IPS-NIHi11 (cell line): ENCODE measurements at regions not wholly inside any gene's neighbourhood (a gene's known extent, or its start where the extent isn't known, plus 50 kb on each side); places are given as distances from the start of the nearest gene placed in this dataset.

ENCODE experiments used
- DNase-seq: peaks from one replicate; pipeline ENCODE4 v3.0.0; 2012; ENCODE audit warnings: mixed read lengths, low spot score

DNA sequence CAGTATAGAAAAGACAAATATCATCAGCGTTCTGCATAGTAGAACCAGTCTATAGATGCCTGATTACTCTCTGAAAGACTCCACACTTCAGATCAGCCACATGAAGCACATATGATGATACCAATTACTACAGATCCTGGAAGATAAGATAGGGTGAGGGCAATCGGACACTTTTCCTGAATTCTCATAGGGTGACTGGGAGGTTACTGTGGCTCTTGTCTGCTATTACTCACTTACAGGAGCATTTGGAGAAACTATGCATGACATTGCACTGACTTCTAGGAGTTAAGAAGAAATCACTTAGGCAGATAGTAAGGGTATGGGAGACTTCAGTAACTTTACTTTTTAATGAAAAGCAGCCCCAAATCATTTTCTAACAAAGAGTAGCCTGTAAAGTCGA, 1140.9 kb downstream of the XPNPEP1 start:
- DNase-seq = no peak

DNA sequence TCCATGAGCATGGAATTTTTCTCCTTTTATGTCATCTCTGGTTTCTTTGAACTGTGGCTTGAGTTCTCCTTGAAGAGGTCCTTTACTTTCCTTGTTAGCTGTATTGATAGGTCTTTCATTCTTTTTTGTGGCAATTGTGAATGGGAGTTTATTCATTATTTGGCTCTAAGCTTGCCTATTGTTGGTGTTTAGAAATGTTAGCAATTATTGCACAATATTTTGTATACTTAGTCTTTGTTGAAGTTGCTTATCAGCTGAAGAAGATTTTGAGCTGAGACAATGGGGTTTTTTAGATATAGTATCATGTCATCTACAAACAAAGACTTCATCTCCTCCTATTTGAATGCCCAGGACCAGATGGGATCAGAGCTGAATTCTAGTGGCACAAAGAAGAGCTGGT, 1143.8 kb downstream of the XPNPEP1 start:
- no peak for DNase-seq

DNA sequence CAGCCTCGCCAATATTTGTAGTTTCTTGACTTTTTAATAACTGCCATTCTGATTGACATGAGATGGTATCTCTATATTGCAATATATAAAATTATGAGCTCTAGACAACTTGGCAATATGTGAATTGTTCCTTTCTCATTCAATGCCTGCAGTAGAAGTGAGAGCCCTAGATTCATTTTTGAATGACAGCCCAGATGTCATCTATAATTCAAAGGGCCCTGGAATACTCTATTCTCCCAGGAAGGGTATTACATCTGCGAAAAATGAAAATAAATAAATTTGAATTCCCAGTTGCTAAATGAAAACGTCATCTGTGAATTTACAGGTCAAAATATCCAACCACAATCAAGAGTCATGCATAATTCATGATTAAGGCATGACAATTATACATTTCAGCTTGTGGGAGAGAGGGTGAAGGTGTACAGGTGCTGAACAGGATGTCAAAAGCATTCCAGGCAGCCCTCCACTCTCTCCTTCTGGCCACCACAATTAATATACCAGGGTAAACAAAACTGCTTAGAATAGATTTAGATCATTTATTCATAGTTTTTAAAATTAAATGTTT, 1147.3 kb downstream of the XPNPEP1 start:
- DNase-seq = no peak

DNA sequence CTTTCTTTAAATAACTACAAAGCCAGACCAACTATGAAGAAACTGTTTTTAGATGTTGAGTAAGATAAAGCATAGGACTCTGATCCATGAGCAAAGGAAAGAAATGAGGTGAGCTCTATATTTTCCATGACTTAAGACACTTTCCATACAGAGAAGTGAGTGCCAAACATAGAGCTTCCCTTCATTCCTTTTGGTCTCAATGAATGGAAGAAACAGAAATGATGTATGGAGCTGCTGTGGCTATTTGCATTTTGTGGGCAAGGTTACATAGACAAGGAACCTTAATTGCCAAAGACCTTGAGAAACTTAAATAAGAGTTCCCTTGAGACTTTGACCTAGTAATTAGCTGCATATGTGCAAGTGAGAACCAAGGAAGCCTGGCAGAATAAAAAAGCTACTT, 1152.2 kb downstream of the XPNPEP1 start:
- DNase-seq = no peak

DNA sequence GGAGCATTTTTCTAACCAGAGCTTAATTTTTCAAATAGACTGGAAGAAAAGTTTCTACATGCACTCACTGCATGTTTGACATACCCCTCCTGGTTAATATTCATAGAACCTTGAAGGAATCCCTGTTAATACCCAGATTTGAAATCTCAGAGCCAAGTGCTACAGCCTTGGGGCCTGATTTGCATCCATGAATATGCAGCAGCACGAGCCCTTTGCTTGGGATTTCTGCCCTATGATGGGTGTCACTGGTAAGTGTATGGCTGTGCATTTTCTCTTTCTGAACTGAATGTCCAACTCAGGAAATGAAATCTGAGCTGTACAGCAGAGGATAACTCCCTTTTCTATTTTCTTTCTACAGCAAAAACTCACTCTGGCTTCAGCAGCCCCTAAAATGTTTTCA, 1157.5 kb downstream of the XPNPEP1 start:
- no peak for DNase-seq

DNA sequence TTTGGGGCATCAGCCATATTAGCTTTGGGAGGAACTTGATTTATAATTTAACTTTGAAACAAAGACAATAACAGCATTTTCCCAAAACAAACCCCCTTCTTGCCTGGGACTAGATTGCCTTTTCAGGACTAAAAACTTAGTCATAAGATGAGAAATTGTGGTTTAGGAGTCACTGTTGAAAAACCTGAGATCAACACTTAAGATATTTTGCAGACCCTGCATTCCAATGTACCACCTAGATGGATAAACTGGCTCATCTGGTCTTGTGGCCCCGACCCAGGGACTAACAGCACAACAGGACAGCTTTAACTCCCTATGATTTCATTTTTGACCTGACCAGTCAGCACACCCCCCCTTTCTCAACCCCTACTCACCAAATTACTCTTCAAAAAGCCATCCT, 1165.4 kb downstream of the XPNPEP1 start:
- DNase-seq = no peak

DNA sequence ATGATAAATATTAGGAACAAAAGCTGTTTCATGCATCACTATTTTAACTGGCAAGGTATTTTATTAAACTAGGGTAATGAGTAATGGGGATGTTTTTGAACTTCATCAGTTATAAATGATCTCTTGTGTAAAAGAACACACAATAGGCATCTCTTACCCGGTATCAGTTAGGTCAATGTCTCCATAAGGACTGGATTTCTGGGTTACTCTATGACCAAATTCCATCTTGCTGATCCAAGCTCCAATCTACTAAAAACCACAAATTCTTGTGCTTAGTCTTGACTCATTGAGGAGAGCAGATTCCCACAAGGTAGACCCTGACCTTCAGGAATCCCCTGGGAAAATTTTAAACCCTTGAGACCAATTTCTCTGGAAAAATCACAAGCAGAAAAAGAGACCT, 1167.7 kb downstream of the XPNPEP1 start:
- DNase-seq = no peak

DNA sequence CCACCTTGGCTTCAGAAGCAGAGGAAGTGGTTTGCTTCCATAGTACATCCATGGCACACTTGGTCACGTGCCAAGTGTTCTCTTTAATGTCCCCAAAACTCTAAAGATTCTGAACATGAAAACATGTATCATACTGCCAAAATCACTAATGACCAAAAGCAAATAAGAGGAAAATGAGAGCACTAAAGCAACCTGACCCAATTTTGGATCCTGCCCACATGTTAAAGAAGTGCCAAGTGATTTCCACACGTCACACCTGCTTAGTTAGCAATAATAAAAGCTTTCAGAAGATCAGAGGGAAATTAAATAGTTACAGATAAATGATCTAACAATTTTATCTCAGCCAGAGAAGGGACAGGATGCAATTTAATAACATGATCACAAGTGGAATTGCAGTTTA, 1170.0 kb downstream of the XPNPEP1 start:
- no peak for DNase-seq

DNA sequence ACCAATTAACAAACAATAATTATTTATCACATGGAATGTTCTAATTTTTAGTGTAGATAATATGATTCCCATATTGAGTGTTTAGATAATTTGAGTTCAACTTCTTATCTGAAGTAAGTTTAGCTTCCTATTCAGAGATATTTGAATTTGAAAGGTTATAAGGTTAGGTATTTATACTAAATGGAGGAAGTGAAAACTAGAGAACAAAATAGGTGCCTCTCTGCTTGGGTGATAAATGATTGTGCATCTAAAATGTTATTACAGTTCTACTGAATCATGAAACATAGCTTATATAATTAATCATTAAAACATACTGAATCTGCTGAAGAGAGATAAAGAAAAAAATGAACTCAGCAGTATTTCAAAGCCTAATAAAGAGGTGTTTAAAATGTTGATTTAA, 1174.3 kb downstream of the XPNPEP1 start:
- DNase-seq = no peak

DNA sequence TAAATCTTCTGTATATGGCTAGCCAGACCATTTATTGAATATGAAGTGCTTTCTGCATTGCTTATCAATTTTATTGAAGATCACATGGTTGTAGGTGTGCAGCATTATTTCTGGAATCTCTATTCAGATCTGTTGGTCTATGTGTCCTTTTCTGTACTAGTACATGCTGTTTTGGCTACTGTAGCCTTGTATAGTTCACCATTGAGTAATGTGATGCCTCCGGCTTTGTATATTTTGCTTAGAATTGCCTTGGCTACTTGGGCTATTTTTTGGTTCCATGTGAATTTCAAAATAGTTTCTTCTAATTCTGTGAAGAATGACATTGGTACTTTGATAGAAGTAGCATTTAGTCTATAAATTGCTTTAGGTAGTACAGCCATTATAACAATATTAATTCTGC, 1187.2 kb downstream of the XPNPEP1 start:
- no peak for DNase-seq

DNA sequence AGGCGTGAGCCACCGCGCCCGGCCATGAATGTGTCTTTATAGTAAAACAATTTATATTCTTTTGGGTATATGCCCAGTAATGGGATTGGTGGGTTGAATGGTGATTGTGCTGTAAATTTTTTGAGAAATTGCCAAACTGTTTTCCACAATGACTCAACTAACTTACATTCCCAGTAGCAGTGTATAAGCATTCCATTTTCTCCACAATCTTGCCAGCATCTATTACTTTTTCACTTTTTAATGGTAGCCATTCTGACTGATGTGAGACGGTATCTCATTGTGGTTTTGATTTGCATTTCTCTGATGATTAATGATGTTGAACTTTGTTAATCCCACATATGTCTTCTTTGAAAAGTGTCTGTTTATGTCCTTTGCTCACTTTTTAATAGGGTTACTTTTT, 1187.9 kb downstream of the XPNPEP1 start:
- no peak for DNase-seq

DNA sequence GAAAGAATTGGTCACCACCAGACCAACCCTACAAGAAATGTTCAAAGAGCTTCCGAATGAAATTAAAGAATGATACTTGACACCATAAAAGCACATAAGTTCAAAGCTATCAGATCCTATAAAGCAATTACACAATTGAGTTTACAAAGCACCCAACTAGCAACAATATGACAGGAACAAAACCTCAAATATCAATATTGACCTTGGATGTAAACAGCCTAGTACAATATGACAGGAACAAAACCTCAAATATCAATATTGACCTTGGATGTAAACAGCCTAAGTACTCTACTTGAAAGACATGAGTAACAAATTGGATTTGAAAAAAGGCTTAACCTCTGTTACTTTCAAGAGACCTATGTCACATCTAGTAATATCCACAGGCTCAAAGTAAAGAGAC, 1201.4 kb downstream of the XPNPEP1 start:
- DNase-seq = no peak

DNA sequence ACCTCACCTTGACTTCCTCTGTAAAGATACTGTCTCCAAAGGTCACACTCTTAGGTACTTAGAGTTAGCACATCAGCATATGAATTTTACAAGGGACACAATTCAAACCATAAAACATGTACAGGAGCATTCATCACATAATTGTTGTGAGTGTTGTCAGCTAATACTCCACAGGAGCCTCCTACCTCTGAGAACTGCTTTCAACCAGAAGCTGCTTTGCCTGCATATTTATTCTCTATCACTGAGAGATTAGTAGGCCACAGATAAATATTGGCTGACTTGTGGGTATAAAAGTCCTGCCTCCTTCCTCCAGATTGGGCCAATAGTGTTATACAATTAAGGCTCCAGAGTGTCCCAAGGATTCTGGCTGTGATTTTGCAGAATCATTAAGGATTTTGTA, 1207.0 kb downstream of the XPNPEP1 start:
- DNase-seq = no peak

DNA sequence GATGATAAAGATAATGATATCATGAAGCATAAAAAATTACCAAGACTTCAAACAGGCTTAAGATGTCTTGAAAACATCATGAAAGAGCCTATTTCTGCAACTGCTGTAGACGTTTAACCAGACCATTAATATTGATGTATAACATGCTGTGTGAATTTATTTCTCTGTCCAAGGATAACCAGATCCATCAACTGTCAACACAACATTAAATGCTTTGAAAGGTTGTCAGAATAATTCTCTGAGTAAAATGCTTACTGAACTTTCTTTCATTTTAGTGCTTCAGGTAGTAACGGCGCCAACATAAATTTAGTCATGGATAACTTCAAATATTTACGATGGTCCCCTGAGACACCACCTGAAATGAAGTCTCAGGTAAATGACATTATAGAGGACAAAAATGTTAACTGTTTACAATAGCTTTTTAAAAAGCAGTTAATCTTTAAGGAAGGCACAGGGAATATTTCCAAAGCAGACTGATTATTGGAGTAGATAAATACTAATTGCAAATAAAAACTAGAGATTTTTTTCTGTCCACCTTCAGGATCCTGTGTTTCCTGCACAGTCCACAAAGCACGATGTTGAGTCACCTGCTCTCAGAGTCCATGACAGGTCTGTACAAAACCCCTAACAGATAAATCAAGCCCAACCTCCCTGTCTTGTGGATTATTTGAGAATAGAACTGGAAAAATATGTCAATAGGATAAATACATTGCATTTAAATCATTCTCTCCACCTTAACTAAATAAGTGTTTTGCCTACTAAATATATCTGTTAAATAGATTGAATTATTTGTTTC, 1213.2 kb downstream of the XPNPEP1 start:
- DNase-seq = no peak

DNA sequence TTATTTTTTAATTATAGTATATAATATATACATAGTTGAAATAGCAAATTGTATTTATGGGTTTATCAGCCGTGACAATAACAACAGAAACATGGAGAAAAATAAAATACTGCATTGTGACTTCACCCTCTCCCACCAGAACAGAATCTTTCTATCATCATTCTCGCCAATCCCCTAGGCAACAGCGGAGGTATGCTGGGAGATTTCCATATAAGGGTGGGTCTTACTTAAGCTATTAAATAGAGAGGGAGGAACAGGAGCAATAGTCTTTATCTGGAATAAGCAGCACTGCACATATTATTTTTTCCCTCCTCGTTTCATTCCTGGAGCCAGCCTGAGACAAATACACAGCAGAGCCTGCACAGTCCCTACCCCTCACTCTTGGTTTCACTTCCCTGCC, 1214.9 kb downstream of the XPNPEP1 start:
- no peak for DNase-seq

DNA sequence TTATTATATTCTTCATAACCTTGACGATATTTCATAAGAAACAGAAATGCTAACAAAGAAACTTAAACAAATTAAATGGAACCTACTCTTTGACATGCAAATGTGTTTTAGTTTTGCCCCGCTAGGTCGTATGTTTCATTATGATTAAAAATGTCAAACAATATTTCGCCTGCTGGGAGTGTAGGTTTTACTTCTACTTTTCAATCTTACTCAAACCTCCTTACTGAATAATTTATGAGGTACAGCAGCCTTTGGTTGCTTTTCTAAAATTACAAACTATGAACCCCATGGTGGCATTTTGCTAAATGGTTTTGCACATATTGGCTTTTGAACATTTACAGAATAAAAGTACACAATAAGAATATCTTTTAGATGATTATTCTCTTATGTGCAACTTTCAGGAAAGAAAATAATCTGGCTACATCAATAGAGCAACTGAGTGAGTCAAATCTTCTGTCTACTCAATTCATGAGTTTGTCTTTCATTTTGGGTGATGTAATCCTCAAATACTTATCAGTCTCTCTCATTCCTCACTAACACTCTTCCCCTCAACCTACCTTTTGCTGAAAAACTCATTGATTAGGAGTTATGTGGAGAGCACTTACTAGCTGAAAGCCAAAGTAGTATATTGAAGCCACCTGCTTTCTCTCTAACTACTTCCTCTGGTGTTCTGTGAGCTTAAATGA, 1226.4 kb downstream of the XPNPEP1 start:
- DNase-seq = no peak

DNA sequence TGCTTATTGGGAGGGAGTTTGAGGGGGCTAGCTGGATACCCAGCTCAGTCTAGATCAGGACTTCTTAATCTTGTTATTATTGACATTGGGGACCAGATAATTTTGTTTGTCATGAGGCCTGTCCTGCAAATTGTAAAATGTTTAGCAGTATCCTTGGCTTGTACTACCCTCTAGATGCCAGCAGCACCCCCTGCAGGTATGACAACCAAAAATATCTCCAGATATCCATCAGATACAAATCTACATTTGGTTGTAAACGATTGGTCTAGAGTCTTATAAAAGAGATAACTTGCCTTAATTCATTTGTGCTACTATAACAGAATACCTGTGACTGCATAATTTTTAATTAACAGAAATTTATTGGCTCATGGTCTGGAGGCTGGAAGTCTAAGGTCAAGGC, 1232.2 kb downstream of the XPNPEP1 start:
- no peak for DNase-seq

DNA sequence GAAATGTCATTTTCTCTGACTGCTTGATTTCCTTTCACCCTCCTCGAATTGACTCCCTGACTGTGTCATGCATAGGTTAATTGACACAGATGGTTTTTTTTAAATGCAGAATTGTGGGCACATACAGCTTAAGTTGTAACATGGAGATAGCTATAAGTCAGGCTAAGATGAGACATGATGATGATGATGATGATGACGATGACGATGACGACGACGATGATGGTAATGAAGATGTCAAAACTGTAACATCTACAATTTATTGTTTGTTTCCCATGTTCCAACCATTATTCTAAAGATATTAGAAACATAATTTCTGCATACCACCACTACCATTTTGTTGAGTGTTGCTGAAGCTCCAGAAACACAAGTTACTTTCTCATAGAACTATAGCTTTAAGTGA, 1232.8 kb downstream of the XPNPEP1 start:
- no peak for DNase-seq

DNA sequence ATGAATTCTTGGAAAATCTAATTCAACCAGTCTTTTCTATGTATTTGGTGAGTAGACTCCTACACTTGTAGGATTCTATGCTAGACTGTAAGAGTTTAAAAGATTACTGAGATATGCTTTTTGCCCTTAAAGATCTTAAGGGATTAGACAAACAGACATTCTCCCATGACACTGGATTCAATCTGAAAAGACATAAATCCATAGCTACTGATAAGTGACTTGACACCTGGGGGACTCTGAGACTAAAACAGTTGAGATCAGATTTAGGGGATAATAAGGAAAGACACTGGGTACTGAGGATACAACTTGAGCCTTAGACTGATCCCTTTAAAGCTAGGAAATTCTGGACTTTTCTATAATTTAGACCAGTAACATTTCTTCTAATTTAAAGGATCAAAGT, 1233.4 kb downstream of the XPNPEP1 start:
- DNase-seq = no peak

DNA sequence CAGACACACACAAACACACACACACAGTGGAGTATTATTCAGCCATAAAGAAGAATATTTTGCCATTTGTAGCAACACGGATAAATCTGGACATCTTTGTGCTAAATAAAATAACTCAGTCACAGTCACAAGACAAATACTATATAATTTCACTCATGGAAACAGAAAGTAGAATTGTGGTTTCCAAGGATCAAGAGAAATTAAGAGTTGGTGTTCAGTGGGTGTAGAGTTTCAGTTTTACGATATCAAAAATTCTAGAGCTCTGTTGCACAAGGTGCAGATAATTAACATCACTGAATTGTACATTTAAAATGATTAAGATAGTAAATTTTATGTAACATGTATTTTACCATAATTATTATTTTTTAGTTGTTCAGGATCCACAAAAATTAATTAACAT, 1235.0 kb downstream of the XPNPEP1 start:
- no peak for DNase-seq

DNA sequence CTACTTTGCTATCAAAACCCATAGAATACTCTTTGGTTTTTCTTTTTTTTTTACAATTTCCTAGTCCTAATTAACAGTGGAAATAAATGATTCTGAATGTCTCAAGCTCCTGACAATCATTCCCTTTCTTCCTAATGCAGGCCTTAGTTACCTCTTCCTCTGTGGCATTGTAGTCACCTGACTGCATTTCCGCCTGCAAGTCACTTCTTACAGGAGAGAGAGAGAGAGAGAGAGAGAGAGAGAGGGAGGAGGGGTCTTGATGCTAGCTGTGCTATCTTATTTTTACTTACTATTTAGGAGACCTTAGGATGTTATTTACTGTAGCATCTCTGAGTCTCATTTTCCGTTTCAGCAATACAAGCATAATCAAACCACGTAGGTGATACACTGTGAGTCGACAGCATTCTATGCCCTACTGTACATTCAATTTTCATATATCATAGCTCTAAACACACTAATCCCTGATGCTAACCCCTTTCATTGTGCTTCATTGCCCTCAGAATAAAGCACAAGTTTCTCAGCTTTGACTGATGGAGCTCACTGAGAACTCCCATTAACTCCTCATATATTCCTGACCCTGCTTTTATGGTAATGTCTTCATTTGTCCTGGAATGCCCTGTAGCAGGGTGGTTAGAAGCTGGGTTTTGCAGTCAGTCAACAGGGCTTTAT, 1237.3 kb downstream of the XPNPEP1 start:
- no peak for DNase-seq

DNA sequence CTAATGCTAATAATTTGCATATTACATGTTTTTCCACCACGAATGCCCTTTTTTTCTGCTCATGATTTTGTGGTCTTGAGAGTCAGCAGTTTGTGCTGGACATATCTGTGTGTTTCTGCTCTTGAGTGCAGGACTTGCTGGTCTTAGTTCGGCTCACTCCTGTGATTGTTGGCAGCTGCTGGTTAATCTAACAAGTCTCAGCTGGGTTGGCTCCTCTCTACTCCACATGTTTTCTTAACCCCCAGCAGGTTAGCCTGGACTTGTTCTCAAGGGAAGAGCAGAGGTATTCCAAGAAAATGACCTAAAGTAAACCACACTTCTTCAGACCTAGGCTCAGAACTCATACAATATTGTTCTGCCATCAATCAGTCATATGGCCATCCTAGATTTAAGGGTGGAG, 1238.9 kb downstream of the XPNPEP1 start:
- no peak for DNase-seq

DNA sequence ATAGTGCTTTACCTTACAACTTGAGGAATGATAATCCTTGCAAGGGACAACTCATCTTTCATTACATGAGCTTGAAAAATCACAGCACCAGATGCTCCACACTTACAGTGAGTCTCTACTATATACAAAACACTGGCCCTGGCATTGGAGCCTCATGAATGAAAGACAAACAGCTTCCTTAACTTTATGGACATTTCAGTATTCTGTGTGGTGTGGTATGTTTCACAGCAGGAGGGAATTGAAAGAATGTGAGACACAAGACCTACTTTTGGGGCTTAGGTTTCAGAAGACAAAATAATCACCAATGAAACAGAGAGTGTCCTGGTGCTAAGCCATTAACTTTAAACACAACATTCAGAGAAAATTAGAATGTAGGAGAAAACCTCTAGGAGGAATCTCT, 1249.6 kb downstream of the XPNPEP1 start:
- no peak for DNase-seq
